ENCODE measurements at regions not wholly inside any gene's neighbourhood (a gene's known extent, or its start where the extent isn't known, plus 50 kb on each side); places are given as distances from the start of the nearest gene placed in this dataset.
A peak's percentile ranks its signal among the peaks of the same experiment; 100 is the strongest.
"Not testable (repeated sequence)": the region's sequence is repeated elsewhere in the genome, so short reads cannot be mapped to it uniquely, and the experiment has no call there.

DNA sequence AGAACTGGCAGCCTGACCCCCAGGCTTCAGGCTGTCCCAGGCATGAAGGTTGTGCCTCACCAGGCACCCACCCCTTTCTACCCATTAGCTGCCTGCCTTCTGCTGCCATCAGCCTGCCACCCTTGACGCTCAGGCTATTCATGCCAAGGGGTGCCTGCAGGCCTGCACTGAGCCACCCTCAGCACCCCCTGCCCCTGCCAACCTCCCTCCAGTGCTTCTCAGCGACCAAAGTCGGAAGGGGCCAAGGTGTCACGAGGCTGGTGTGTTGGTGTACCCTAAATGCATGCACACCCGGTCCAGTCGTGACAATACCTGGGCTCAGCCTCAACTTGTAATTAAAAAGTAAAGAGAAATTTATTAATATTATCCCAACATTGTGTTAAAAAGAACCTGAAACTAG is 422.7 kb downstream of the ARL4A start:
- no peak overlapping the region for H3K4me3 ChIP-seq (ENCODE audit: low read depth, low read length)
- DNase-seq (ENCODE audit: low read depth), result no peak
- TF ChIP-seq, protein P1, sequence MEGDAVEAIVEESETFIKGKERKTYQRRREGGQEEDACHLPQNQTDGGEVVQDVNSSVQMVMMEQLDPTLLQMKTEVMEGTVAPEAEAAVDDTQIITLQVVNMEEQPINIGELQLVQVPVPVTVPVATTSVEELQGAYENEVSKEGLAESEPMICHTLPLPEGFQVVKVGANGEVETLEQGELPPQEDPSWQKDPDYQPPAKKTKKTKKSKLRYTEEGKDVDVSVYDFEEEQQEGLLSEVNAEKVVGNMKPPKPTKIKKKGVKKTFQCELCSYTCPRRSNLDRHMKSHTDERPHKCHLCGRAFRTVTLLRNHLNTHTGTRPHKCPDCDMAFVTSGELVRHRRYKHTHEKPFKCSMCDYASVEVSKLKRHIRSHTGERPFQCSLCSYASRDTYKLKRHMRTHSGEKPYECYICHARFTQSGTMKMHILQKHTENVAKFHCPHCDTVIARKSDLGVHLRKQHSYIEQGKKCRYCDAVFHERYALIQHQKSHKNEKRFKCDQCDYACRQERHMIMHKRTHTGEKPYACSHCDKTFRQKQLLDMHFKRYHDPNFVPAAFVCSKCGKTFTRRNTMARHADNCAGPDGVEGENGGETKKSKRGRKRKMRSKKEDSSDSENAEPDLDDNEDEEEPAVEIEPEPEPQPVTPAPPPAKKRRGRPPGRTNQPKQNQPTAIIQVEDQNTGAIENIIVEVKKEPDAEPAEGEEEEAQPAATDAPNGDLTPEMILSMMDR (IDR thresholded peaks at IDR 0.05; ENCODE audit: insufficient read depth, low read depth, low read length), result no peak

DNA sequence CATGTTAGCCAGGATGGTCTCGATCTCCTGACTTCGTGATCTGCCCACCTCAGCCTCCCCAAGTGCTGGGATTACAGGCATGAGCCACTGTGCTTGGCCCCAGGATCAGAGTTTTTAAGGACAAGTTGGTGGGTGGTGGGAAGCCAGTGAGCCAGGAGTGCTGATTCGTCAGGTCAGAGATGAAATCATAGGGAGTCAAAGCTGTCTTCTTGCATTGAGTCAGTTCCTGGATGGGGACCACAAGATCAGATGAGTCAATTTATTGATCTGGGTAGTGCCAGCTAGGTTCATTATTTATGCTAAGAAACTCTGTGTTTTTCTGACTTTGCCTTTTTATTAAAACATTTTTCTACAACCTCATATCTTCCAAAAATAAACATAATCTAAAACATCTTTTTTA is 423.8 kb downstream of the ARL4A start:
- TF ChIP-seq, protein P1 (IDR thresholded peaks at IDR 0.05; ENCODE audit: insufficient read depth, low read depth, low read length), result no peak
- no peak overlapping the region for H3K4me3 ChIP-seq (ENCODE audit: low read depth, low read length)
- DNase-seq (ENCODE audit: low read depth), result no peak

DNA sequence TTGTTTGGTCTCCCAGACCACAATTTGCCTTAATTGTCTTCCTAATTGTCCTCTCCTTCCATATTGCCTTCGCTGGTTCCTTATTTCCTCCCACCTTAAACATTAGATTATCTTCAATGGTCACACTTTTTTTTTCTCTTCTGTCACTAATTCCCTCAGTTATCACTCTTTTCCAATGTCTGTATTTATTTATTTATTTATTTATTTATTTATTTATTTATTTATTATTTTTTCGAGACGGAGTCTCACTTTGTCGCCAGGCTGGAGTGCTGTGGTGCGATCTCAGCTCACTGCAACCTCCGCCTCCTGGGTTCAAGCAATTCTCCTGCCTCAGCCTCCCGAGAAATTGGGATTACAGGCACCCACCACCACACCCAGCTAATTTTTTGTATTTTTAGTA is 426.8 kb downstream of the ARL4A start:
- DNase-seq (ENCODE audit: low read depth); H3K4me3 ChIP-seq (ENCODE audit: low read depth, low read length): not testable (repeated sequence)

DNA sequence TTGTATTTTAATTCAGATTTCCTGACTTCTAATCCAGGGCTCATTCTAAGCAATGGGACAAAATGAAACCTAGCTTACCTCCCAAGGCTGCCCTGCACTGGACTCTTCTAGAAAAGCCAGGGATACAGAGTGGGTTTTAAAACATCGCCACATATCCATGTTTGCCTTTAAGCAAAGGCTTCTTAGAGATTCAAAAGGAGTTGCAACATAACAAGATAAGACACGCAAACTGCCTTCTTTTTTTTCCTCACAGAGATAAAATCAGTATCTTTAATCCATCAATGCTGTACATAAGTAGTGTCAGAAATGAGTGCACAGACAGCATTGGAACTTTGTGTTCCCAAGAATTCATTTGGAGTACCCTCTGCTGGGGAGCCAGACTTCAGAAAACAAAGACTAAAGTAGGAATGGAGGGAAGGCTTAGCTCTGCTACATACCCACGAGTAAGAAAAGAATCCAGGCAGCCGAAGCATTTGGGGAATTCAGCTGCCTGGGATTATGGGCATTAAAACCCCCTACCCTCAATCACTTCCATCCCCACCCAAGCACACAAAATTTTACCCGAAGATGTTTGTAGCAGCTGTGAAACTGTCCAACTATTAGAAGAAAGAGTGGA is 427.8 kb downstream of the ARL4A start:
- TF ChIP-seq, protein P1 (IDR thresholded peaks at IDR 0.05; ENCODE audit: insufficient read depth, low read depth, low read length), result peak; percentile 29
- H3K4me3 ChIP-seq (ENCODE audit: low read depth, low read length), result peak overlapping the region; percentile 35
- DNase-seq (ENCODE audit: low read depth), result peak; percentile 84

DNA sequence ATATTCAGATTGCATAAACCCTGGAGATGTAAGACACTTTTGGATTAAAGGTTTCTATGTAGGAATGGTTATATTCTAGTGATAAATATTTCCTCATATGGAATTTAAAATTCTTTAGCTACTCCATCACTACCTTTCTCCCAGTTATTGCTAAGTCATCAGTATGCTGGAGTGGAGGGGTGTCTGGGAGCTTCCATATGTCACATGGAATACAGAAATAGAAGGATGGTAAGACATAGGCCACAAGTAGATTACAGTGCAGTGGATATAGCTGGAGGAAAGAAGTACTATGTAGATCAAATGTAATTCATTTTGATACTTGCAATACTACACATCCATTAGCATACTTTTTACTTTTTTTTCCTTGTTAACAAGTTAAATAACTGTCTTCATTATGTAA is 428.4 kb downstream of the ARL4A start:
- no peak for DNase-seq (ENCODE audit: low read depth)
- no peak overlapping the region for H3K4me3 ChIP-seq (ENCODE audit: low read depth, low read length)
- TF ChIP-seq, protein P1 (IDR thresholded peaks at IDR 0.05; ENCODE audit: insufficient read depth, low read depth, low read length), result no peak

DNA sequence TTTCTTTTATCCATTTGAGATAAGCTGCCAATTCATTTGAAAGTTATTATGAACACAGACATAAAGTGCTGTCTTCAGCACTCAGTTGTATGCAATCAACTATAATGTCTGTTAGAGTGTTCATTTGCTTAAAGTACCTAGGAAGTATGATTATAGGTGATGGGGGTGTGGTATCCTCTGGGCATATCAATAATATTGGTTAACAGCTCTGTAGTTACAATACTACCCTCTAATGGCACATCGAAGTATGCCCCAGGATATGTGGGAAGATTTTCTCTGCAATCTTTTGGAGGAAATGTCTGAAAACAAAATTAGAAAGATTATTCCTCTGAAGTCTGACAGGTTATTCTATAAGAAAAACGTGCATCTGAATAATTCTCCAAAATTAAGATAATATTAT is 429.7 kb downstream of the ARL4A start:
- no peak overlapping the region for H3K4me3 ChIP-seq (ENCODE audit: low read depth, low read length)
- TF ChIP-seq, protein P1 (IDR thresholded peaks at IDR 0.05; ENCODE audit: insufficient read depth, low read depth, low read length), result peak; percentile 62
- DNase-seq (ENCODE audit: low read depth), result no peak

DNA sequence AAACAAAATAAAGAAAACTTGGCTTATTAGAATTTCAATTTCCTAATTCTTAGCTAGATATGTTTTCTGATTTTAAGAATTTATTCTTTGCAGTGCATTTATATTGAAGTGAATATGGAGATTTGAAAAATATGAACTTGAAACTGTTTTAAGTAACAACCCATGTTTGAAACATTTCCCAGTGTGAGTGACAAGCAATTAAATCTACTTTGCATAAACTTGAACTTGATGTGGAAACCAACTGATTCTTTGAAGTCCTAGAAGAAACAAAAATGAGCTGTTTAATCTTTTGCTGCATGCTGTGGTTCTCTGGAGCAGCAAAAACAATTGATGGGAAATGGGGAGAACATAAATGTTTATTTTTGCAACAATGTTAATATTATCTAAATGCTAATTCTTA is 430.2 kb downstream of the ARL4A start:
- H3K4me3 ChIP-seq (ENCODE audit: low read depth, low read length), result no peak overlapping the region
- no peak for DNase-seq (ENCODE audit: low read depth)
- TF ChIP-seq, protein P1 (IDR thresholded peaks at IDR 0.05; ENCODE audit: insufficient read depth, low read depth, low read length), result no peak

DNA sequence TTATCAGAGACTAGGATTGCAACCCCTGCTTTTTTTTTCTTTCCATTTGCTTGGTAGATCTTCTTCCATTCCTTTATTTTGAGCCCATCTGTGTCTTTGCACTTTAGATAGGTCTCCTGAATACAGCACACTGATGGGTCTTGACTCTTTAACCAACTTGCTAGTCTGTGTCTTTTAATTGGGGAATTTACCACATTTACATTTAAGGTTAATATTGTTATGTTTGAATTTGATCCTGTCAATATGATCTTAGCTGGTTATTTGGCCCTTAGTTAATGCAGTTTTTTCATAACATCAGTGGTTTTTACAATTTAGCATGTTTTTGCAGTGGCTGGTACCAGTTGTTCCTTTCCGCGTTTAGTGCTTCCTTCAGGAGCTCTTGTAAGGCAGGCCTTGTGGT is 437.2 kb downstream of the ARL4A start:
- not testable (repeated sequence) for H3K4me3 ChIP-seq (ENCODE audit: low read depth, low read length); DNase-seq (ENCODE audit: low read depth)
